GM19395 (cell line): ENCODE measurements at regions not wholly inside any gene's neighbourhood (a gene's known extent, or its start where the extent isn't known, plus 50 kb on each side); places are given as distances from the start of the nearest gene placed in this dataset.

Experiments used
- ATAC-seq: cut with Tn5 transposase; IDR thresholded peaks from one replicate; pipeline ENCODE4 v1.9.1; 2021; ENCODE audit warnings: mild to moderate bottlenecking, moderate library complexity; ENCODE audit not compliant: unreplicated experiment

DNA sequence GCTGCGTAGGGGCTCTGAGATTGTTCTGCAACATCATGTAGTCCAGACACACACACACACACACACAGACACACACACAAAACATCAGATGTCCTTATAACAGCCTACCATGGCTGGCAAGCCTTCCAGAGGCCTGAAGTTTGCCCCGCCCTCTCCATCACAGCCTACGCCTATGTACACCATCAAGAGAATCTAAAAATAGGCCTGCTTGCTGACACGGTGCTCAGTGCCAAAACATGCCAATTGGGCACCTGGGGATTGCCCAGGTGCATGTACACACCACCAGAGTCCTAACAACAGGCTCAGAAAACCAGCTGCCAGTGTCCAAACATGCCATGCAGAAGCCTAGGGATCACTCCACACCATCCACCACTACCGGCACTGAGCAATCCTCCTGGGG is 391.7 kb upstream of the SPTLC3 start:
- ATAC-seq = no peak

DNA sequence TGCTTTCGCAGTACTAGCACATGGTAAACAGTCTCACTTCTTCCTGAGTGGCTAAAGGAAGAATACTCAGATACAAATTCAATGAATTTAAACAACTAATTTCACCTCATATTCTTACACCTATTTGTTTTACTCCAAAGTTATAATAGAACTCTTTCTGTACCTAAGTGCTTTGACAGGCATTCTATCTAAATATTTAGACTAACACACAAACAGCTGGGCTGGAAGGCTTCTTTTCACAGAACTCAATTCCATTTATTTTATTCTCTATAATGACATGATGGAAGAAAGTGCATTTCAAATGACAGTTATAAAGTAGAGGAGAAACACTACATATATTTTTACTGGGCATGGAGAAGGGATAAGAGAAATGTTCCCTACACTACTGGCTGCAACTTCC is 384.9 kb upstream of the SPTLC3 start:
- ATAC-seq = no peak

DNA sequence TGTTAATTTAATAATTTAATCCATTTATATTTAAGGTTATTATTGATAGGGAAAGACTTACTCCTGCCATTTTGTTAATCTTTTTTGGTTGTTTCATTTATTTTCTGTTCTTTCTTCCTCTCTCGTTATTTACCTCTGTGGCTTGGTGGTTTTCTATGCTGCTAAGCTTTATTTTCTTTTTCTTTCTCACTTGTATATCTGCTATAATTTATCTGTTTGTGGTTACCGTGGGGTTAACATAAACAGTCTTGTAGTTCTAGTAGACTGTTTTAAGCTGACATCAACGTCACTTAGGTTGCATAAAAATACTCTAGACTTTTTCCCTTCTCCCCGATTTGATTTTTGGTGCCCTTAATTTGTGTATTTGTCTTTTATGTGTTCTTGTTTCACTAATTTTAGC is 381.3 kb upstream of the SPTLC3 start:
- ATAC-seq = no peak

DNA sequence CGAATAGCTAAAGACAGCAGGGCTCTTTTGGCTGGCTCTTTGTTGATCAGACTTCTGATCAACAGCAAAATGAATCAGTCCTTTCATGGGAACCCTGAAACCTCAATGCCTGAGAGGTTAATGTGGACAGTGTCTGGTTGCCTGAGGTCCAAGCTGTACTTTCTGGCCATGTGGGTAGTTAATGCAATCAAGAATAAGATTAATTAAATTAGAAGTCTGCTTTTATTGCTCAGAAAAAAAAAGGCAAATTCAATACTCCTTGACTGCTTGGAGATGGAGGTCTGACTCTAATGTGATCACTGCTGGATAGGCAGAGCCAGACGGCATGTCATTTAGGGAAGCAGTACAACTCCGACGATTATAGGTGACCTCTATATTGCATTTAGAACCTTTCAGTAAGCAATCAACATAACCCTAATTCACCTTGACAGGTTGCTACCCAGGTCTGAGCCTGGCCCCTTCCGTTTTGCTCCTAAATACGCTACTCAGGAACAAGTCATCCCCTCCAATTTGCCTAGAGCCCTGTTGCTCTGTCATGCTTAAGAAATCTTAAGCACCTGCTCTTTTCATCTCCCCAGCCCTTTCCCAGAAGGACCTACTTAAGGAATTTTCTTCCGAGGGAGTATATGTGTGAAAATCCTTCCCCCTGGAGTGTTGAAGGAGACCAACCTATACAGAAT is 370.0 kb upstream of the SPTLC3 start:
- ATAC-seq = no peak

DNA sequence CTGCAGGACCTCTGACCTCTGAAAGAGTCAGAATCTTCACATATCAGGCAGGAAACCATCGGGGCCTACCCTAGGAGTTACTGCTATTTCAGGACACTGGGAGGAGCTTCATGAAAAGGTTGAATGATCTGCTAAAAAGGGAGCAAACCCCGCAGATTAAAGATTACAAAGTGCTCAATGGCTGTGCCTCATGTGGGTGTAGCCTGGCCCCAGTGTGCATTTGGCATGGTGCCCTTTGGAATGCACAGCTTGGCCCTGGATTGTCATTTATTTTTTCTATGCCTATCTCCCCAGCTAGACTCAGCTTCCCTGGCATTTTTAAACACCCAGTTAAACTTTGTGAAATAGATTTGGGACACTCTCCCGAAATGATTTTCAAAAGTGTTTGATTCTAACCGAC is 368.5 kb upstream of the SPTLC3 start:
- no peak for ATAC-seq

DNA sequence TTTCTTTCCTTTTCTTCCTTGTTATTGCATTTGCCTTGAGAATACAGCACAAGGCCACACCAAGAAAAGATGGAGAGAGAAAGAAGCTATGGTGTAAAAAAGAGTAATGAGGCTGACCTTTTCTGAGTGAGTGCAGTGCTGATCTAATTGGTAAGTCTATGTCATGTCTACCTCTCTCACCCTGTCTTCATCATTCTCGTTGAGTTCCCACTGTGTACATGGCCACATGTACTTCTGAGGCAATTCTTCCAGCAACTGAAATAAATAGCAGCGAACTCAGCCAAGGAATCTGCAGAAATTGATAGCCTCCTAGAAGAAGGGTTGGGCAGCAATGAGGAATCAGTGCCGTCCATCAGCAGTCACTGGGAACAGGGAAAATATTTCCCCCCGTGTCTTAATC is 367.2 kb upstream of the SPTLC3 start:
- ATAC-seq = no peak

DNA sequence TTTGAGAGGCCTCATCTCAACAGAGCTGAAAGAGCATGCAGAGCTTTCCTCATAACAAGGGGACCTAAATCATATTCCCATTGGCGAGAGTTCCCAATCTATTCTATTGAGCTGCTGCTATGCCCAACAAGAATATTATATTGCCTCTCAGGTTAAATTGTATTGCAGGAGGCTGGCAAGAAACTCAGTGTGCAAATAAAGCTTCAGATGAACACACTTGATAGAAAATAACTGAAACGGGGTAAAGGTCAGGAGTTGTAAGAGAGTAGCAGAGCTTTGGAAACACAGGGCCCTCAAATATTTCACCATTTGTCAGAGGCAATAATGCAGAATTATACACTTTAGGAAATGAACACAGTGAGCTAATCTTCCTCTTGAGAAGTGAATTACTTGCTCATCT is 364.3 kb upstream of the SPTLC3 start:
- no peak for ATAC-seq

DNA sequence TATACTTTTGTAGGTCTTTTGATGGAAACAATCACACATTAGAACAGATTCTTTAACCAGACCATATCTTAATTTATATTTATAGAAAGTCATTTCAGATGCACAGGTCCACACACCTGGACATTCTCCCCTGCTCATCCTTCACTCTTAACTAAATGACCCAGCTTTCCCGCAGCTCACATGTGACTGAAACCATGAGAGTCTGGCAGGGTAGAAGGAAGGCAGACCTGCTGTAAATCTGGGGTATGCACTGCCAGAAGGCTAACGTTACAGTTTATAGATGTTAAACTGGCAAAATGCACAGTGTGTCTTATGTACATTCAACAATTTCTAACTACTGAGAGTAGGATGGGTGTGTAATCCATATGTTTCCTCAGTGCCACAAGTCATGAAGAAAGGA is 359.5 kb upstream of the SPTLC3 start:
- no peak for ATAC-seq

DNA sequence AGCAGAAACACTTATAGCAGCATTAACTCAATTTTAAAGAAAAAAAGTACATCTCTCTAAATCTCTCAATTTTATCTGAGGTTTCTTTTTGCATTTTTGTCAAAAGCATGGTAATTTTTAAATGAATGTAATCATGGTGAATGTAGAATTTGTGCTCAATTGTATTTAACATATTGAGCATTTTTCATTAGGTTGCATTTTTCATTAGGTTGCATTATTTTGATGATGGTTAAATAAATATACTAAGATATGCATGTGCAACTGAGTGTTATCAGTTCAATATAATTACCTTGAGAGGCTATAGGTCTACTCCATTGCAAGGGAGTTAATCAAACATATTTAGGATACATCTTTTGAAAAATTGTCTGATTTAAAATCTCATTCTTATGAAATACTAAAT is 355.1 kb upstream of the SPTLC3 start:
- ATAC-seq = no peak

DNA sequence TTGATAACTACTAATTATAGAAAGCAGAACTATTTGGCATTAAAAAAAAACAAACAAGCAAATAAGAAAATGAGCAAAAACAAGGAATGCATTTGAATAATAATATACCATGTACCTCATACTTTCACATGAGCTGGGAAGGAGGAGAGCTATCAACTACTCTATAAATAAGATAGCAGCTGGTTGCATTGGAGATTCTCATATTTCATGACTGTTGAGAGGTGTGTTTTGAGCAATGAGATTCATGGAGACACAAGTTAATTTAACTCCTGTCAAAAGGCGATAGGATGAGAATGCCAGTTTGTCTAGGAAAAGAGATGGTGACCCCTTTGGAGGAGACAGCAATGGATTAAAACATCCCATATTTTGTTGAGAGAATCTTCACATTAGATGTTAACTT is 348.8 kb upstream of the SPTLC3 start:
- ATAC-seq = no peak

DNA sequence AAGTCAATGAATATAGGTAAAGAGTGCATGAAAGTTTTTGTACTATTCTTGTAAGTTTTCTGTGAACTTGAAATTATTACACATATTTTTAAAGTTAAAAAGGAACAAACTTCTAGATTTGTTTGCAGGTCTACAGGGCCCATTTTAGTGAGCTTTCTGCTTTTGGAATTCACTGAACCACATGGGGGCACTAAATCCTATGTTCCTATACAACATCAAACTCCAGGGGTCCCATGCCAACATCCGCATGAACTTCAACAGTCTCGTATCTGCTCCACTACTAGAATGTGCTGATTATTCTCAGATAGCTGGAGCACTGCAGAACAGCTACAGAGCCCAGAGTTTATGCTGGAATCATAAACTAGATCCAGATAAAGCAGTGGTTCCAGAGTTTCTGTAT is 347.9 kb upstream of the SPTLC3 start:
- ATAC-seq = no peak

DNA sequence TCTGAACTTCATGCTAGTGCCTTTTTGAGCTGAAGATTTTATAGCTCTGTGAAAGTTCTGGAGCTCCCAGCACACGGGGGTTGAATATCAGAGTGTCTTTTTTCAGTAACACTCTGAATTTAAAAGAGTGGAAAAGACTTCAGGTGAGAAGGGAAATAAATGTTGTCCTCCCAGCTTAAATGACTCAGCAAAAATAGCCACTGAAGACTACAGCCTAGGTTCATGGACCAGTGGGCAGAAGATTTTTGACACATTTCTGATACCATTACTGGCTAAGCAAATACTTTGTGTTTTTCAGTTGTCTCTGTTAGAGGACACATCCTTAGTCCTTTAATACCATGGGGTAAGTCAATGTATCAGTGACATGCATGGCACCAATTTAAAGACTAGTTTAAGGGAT is 338.5 kb upstream of the SPTLC3 start:
- ATAC-seq = no peak

DNA sequence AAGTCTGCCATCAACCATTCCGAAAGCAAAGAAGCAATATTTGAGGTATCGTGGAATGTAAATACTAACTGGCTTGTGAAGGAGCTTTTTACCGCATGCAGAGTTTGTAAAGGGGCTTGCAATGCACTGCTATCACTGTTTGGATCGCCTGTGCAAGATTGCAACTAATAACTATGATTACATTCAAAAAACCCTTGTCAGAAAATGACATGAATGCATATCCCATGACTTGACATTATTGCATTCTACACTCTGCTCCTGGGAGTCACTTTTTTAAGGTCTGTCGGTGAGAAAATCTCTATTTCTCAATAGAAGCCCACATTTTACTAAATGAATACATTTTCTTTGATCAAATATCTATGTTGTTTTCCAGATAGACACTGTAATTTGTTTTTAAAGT is 335.4 kb upstream of the SPTLC3 start:
- ATAC-seq = no peak

DNA sequence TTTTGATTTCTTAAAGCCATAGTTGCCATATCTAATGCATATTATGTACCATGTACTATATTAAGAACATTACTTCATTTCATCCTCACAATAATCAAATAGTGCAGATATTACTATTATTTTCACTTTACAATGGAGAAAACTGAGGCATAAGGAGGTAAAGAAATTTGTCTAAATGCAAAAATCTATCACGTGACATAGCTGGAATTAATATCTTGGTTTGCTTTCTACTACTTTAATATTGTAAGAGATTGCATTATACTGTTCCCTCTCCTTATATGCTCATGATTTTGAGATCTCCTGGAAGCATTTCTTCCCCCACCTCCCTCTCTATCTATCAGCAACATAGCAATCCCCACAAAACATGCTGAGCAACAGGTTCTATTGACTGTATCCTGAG is 330.8 kb upstream of the SPTLC3 start:
- ATAC-seq = no peak

DNA sequence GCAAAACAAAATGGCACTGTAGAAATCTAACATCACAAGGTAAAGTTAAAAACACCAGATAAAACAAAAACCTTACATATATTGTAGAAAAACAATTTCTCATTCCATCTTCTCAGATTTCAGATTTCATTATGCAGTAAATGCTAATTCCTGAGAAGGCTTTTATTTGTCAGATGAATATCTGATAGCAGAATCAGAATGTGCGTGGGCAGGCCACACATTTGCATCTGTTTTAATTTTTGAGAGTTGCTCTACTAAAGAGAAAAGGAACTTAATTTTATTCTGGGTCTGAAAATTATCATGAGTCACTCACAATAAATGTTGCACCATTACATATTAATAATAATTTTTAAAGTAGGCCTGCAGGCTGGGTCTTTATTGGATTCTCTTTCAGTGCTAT is 329.3 kb upstream of the SPTLC3 start:
- ATAC-seq = no peak

DNA sequence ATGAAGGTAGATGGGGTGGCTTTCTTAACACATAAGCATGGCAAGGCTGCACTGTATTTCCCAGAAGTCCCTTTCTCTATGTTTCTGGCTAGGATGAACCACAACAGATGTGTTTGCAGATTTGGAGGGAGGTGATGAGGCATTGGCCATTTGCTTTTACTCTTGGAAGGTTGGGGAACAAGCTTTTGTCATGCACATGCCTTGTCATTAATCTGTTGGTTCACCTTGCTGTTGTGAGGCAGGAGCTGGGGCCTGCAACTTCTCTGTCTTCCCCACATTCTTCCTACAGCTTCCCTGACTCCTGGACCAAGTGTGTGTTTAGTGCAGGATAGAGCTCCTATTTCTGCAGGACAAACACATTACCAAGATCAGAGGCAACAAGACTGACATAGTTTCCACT is 326.2 kb upstream of the SPTLC3 start:
- no peak for ATAC-seq

DNA sequence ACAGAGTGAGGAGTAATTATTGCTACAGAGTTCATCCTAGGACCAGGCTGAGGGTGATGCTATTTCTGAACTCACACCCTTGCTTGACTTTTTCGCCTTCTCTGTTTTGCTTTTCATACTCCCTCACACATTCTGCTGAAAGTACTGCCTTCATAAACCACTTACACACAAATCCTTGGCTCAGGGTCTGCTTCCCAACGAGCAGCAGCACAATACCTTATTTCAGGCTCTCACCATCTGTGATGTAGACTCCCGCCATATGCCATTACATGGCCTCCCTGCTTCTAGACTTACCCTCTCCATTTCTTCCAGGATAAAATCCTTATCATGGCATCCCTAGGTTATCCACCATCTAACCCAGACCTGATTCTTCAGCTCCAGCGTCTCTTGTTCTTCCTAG is 321.3 kb upstream of the SPTLC3 start:
- ATAC-seq = no peak

DNA sequence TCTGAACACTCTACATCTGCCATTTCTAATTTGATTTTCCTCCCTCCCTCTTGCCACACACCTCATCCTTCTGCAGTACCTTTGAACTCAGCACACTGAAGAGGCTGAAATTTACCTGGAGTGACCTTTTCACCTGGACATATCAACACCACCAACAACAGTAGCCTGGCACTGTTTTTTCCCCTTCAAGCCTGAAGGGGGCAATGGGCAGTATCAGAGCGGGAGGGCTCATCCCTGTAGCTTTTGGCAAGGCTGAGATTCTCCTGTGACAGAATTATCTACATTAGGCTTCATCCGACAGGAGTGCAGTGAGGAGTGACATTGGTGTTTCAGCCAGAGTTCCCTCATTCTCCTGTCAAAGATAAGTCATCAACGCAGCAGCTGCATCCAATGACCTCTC is 312.8 kb upstream of the SPTLC3 start:
- no peak for ATAC-seq

DNA sequence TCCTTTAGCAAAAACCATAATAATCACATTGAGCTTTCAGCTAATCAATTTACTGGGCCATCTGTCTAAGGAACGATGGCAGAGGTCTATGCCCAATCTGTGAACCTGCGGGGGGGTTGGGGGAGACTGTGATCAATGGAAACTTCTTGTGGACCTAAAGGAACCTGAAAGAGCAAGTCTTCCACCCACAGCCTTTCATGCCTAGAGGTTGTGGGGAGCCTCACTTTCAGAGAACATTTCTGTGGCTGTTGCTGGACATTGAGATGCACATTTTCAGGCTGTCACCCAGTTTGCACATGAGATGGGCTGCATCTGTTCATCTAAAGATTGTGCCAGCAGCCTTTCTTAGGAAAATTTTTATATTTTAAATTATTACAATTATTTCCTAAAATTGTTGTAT is 310.0 kb upstream of the SPTLC3 start:
- peak; percentile 56 for ATAC-seq

DNA sequence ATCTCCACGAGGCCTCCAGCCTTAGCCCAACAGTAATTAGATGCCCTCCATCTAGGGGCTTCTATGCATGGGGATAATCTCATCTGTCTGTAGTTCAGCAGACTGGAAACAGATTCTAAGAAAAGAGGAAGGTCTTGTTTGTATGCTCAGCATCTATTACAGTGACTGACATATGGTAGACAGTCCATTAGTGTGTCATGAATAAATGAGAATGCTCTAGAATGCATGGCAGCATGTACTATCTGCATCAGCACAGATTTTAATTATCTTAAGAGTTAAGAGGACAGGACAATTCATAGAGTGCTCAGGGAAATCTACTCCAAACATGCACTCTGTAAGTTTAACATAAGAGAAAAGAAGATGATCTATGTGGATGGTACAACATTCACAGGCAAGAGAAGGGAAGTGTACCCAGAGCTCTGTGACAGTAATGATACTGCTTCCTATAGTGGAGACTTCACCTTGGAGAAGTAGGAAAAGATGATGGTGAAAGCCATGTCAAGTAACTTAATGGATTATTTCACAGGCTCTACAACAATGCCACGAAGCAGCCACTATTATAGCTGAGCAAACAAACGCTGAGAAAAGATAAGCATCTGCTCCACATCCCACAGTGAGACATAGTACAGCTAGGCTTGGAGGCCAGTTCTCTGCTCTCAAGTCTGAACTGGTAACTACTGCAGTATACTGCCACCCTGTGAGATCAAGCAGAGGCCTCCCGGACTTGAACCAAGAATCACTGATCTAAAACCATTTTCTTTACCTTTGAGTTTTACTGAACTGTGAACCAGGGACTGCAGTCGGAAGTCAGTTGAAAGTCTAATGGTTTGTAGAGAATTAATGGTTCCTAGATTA is 309.2 kb upstream of the SPTLC3 start:
- ATAC-seq = no peak

DNA sequence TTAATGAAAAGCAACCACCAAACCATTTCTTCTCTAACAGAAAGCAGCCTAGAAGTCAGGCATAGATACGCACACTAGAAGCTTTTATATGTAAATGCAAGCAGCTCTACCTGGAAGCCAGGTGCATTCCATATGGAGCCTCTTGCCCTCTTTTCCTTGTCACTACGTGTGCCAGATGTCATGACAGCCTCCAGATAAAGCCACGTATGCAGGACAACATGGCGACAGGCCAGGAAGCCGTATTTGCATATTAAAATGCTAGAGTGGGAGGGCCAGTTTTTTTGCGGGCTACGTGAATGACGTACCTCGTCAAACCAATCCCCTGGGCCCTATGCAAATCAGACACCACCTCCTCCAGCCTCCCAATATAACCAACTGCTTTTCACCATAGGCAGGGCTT is 308.1 kb upstream of the SPTLC3 start:
- no peak for ATAC-seq

DNA sequence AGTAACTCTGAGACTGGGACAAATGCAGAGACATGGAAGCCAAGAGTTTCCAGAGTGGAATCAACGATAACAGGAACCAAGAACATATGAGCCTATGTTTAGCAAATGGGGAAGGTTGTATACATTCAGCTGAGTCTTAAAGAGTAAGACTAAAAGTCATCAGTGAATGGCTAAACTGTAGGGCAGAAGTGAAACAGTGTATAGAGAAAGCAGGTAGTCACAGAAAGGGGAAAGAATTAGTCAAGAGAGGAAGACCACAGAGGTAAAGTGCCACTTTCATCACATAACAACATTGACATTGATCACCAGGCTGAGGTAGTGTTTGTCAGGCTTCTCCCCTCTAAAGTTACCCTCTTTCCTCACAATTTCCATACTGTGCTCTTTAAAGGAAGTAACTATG is 306.5 kb upstream of the SPTLC3 start:
- peak; percentile 61 for ATAC-seq

DNA sequence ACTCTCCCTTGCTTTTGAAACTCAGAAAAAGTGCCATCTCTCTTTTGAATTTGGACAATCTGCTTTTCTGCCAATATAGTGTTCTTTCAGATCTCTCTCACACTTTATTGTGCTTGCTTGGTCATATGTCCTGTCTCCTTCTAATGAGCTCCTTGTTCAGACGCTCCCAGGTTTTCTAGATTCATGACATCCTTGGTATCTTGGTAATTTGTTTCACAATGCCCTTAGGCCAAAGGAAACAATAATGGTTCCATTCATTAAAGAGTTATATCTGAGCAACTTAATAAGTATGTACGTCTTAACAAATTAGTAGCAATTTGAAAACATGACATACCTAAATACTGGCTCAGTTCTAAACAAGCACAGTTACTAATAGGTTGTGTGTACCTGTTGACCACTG is 293.4 kb upstream of the SPTLC3 start:
- no peak for ATAC-seq
